Left ventricle myocardium inferior (tissue), 1 donor: ENCODE measurements at regions not wholly inside any gene's neighbourhood (a gene's known extent, or its start where the extent isn't known, plus 50 kb on each side); places are given as distances from the start of the nearest gene placed in this dataset.

Experiments used
- DNase-seq: peaks from one replicate; pipeline ENCODE4 v3.0.0-alpha.2; 2020
- H3K27ac ChIP-seq: fragments of 200-600 bp; replicated peaks from 2 replicates; pipeline ENCODE4 v1.8.0; 2021
- H3K27me3 ChIP-seq: fragments of 200-600 bp; 2 replicates; pipeline ENCODE4 v1.8.0; 2021; ENCODE audit warnings: low read depth
- H3K36me3 ChIP-seq: fragments of 200-600 bp; 2 replicates; pipeline ENCODE4 v1.8.0; 2021
- H3K4me1 ChIP-seq: fragments of 200-600 bp; 2 replicates; pipeline ENCODE4 v1.8.0; 2021
- H3K4me3 ChIP-seq: fragments of 200-600 bp; 2 replicates; pipeline ENCODE4 v1.8.0; 2021; ENCODE audit warnings: mild to moderate bottlenecking, moderate library complexity
- H3K9me3 ChIP-seq: fragments of 200-600 bp; replicated peaks from 2 replicates; pipeline ENCODE4 v1.8.0; 2021
- intact Hi-C: fragments of 100-400 bp; cut with micrococcal nuclease; formaldehyde crosslinking; loops from one replicate; pipeline ENCODE4 v1.11.0; 2022
- TF ChIP-seq, protein P1 (sequence below): fragments of 200-600 bp; IDR thresholded peaks from 2 replicates; pipeline ENCODE4 v1.8.0; 2021; ENCODE audit warnings: antibody characterized with exemption, mild to moderate bottlenecking, borderline replicate concordance
- donor health status: DM: no; HTN: yes; CAD: no; lungs with severe emphysema.

DNA sequence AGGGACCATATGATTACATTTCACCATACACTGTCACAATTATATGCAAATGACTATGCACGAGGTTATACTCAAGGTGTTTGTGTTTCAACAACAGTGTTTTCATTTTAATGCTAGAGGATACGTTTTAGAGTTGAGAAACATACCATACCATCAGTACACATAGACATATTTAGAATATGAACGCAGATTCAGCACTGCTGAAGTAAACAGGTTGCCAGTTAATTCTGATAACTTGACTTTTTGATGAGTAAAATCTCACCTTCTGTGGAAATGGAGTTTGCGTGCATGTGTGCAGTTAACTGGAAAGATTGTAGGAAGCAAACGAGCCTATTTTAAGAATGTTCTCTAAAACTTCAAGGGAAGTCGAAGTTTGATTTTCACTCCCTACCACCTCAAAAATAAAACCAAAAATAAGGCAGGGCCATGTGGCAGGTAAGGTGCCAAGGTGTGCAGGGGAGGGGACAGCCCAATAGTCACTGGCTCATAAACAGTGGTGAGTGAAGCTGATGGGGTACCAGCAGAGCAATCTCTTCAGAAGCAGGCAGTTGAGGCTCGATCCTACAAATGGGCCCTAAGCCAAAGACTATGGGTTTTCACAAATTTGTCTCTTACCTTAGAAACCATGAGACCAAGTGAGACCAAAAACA lies 213.1 kb downstream of the IKZF2 start:
- TF ChIP-seq, protein P1, sequence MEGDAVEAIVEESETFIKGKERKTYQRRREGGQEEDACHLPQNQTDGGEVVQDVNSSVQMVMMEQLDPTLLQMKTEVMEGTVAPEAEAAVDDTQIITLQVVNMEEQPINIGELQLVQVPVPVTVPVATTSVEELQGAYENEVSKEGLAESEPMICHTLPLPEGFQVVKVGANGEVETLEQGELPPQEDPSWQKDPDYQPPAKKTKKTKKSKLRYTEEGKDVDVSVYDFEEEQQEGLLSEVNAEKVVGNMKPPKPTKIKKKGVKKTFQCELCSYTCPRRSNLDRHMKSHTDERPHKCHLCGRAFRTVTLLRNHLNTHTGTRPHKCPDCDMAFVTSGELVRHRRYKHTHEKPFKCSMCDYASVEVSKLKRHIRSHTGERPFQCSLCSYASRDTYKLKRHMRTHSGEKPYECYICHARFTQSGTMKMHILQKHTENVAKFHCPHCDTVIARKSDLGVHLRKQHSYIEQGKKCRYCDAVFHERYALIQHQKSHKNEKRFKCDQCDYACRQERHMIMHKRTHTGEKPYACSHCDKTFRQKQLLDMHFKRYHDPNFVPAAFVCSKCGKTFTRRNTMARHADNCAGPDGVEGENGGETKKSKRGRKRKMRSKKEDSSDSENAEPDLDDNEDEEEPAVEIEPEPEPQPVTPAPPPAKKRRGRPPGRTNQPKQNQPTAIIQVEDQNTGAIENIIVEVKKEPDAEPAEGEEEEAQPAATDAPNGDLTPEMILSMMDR, result no peak
- Histone ChIP-seq H3K9me3 (no peaks in the 10 kb centered on the region), H3K27me3 (no peaks in the 10 kb centered on the region), H3K36me3 (no peaks in the 10 kb centered on the region), H3K4me1 (peaks cover 17% of the 10 kb centered on the region), H3K4me3 (no peak overlapping the region), H3K27ac (no peak overlapping the region)
- intact Hi-C loops, result no loop called here
- no peak for DNase-seq

DNA sequence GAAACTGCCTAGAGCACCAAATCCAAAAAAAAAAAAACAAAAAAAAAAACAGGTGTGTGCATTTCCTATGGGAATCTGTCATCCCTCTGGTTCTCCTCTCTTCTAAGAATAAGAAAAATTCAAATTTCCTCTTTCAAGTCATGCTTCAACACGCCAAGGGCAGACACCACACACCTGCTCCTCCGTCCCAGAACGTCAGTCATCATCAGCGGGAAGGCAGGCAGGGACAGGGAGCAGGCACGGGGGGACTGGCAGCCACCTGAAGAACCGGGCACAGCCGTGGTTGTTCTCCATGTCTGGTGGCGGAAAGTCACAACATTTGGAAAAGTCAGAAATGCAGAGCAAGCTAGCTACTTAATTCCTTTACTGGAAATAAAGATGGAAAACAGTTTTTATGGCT lies 214.8 kb downstream of the IKZF2 start:
- intact Hi-C loops, result no loop called here
- Histone ChIP-seq H3K27ac (no peak overlapping the region), H3K4me3 (no peak overlapping the region), H3K4me1 (peaks cover 17% of the 10 kb centered on the region), H3K27me3 (no peaks in the 10 kb centered on the region), H3K36me3 (no peaks in the 10 kb centered on the region), H3K9me3 (no peaks in the 10 kb centered on the region)
- no peak for DNase-seq
- TF ChIP-seq, protein P1, result no peak

DNA sequence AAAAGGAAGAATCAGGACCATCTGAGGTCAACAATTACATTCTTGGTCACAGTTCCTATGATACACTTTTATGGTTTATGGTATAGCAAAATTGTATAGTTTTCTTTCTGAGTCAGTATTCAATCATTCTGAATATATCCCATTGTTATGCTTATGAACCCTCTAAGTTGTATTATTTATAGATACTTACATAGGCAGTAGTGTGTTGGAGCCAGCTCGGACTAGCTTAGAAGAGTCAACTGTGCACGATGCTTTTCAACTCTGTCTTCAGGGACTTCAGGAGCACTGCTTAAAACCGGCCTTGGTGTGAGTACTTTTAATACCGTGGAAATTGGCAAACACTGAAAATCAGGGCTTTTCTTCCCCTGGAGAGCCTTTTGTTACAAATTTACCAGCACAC lies 215.7 kb downstream of the IKZF2 start:
- TF ChIP-seq, protein P1, result no peak
- H3K9me3 ChIP-seq, result no peaks in the 10 kb centered on the region

DNA sequence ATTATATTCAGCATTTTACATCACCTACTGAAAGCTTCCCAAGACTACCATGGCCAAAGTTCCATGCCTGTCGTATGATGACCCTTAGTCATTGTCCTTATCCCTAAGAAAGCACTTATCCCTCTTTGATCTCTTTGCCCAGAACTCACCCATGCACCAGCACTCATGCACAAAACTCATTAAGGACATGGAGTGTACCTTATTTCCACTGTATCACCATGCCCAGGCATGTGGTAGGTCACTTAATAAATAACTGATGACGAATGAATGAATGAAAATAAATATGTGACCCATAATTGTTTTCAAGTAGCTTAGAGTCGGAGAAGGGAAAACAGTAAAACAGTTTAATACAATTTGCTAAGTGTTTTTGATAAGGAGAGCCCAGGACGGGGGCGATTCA lies 220.1 kb downstream of the IKZF2 start:
- no peak overlapping the region for H3K4me3 ChIP-seq
- no peaks in the 10 kb centered on the region for H3K9me3 ChIP-seq
- intact Hi-C loops, result no loop called here
- H3K27me3 ChIP-seq, result no peaks in the 10 kb centered on the region
- TF ChIP-seq, protein P1, result no peak
- no peaks in the 10 kb centered on the region for H3K4me1 ChIP-seq
- H3K27ac ChIP-seq, result no peak overlapping the region
- DNase-seq, result no peak
- no peaks in the 10 kb centered on the region for H3K36me3 ChIP-seq

More for the DNA sequence above, 215.7 kb downstream of the IKZF2 start:
- H3K27ac ChIP-seq, result no peak overlapping the region
- intact Hi-C loops, result no loop called here
- peaks cover 9% of the 10 kb centered on the region for H3K4me1 ChIP-seq
- no peak for DNase-seq
- no peaks in the 10 kb centered on the region for H3K36me3 ChIP-seq
- H3K4me3 ChIP-seq, result no peak overlapping the region
- no peaks in the 10 kb centered on the region for H3K27me3 ChIP-seq

DNA sequence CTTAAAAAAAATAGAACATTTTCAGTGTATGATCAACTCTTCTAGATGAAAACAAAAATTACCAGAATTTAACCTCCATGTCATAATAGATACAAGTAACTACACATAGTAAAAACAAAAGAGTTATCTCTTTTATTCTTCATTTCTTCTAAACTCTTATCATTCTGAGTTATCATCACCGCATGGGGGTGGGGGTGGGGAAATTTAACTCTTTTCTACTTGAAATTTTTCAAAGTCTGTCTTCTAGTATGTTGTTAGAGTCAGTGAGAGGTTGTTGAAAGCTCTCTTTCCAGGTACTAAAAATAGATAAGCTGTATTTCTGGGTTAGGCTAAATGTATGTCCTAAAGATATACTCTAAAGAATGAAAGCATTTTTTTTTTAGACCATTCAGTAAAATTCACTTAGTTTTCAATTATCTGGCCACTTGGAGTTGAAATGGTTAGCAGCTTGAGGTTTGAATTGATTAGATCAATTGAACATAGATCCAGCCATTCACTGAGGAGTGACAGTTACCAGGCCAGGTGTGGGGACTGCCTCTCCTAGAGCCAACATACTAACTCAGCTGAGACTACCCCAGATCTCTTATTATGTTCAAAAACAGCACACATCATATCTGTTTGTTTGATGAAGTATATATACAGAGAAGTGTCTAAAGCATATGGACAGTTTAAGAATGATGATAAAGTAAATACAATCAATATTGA lies 220.7 kb downstream of the IKZF2 start:
- H3K27ac ChIP-seq, result no peak overlapping the region
- no peaks in the 10 kb centered on the region for H3K9me3 ChIP-seq
- intact Hi-C loops, result no loop called here
- DNase-seq, result no peak
- TF ChIP-seq, protein P1, result no peak
- no peak overlapping the region for H3K4me3 ChIP-seq
- no peaks in the 10 kb centered on the region for H3K36me3 ChIP-seq
- no peaks in the 10 kb centered on the region for H3K4me1 ChIP-seq
- H3K27me3 ChIP-seq, result no peaks in the 10 kb centered on the region
